ENCODE measurements at regions not wholly inside any gene's neighbourhood (a gene's known extent, or its start where the extent isn't known, plus 50 kb on each side); places are given as distances from the start of the nearest gene placed in this dataset.

- Histone ChIP-seq H3F3A (ENCODE audit: insufficient read depth) (no peaks in the 10 kb centered on the region), H3K9me3 (ENCODE audit: insufficient read depth, low read length) (no peaks in the 10 kb centered on the region), H3K27ac (ENCODE audit: low read depth, low read length) (no peak overlapping the region), H3K4me2 (ENCODE audit: low read depth, low read length, poor library complexity, severe bottlenecking) (no peak overlapping the region), H4K20me1 (ENCODE audit: low read depth, low read length) (no peaks in the 10 kb centered on the region), H3K9me2 (replicated peaks; ENCODE audit: insufficient read depth, low read length) (no peaks in the 10 kb centered on the region), H3K27me3 (ENCODE audit: low read length) (no peaks in the 10 kb centered on the region), H3K9ac (ENCODE audit: low read length) (no peak overlapping the region), H3K4me3 (ENCODE audit: insufficient read depth, low read length, poor library complexity, severe bottlenecking) (no peak overlapping the region), H2AFZ (ENCODE audit: low read depth, low read length, severe bottlenecking) (no peak overlapping the region), H3K79me2 (ENCODE audit: insufficient read depth, low read length) (no peaks in the 10 kb centered on the region), H3K36me3 (ENCODE audit: low read length) (no peaks in the 10 kb centered on the region)
- TF ChIP-seq CTCF (IDR thresholded peaks at IDR 0.05; ENCODE audit: insufficient read depth, low read length, poor library complexity, severe bottlenecking) (no peak), EZH2phosphoT487 (conservative IDR thresholded peaks at IDR 0.05; ENCODE audit: low read length) (no peak)
Observed at GRCh38 chr14:101372894-101373620, 188.2 kb upstream of the DIO3 start.

GRCh38 chr14:101373690-101374295 lies 187.5 kb upstream of the DIO3 start:
- TF ChIP-seq CTCF (IDR thresholded peaks at IDR 0.05; ENCODE audit: insufficient read depth, low read length, poor library complexity, severe bottlenecking) = no peak
- no peak for TF ChIP-seq EZH2phosphoT487 (conservative IDR thresholded peaks at IDR 0.05; ENCODE audit: low read length)
- no peaks in the 10 kb centered on the region for H3K9me3 ChIP-seq (ENCODE audit: insufficient read depth, low read length)
- no peaks in the 10 kb centered on the region for H3K27me3 ChIP-seq (ENCODE audit: low read length)
- no peaks in the 10 kb centered on the region for H3K9me2 ChIP-seq (replicated peaks; ENCODE audit: insufficient read depth, low read length)
- no peak overlapping the region for H3K4me2 ChIP-seq (ENCODE audit: low read depth, low read length, poor library complexity, severe bottlenecking)
- no peaks in the 10 kb centered on the region for H4K20me1 ChIP-seq (ENCODE audit: low read depth, low read length)
- H3K36me3 ChIP-seq (ENCODE audit: low read length) = no peaks in the 10 kb centered on the region
- no peak overlapping the region for H3K27ac ChIP-seq (ENCODE audit: low read depth, low read length)
- no peak overlapping the region for H2AFZ ChIP-seq (ENCODE audit: low read depth, low read length, severe bottlenecking)
- H3K79me2 ChIP-seq (ENCODE audit: insufficient read depth, low read length) = no peaks in the 10 kb centered on the region
- H3K9ac ChIP-seq (ENCODE audit: low read length) = no peak overlapping the region
- H3K4me3 ChIP-seq (ENCODE audit: insufficient read depth, low read length, poor library complexity, severe bottlenecking) = no peak overlapping the region
- no peaks in the 10 kb centered on the region for H3F3A ChIP-seq (ENCODE audit: insufficient read depth)

GRCh38 chr14:101374373-101375338 lies 186.6 kb upstream of the DIO3 start:
- Histone ChIP-seq H3K36me3 (ENCODE audit: low read length) (no peaks in the 10 kb centered on the region), H3K27me3 (ENCODE audit: low read length) (no peaks in the 10 kb centered on the region), H3K9me3 (ENCODE audit: insufficient read depth, low read length) (no peaks in the 10 kb centered on the region), H3K4me2 (ENCODE audit: low read depth, low read length, poor library complexity, severe bottlenecking) (no peak overlapping the region), H2AFZ (ENCODE audit: low read depth, low read length, severe bottlenecking) (no peak overlapping the region), H3K27ac (ENCODE audit: low read depth, low read length) (no peak overlapping the region), H3K9me2 (replicated peaks; ENCODE audit: insufficient read depth, low read length) (no peaks in the 10 kb centered on the region), H3K79me2 (ENCODE audit: insufficient read depth, low read length) (no peaks in the 10 kb centered on the region), H4K20me1 (ENCODE audit: low read depth, low read length) (no peaks in the 10 kb centered on the region), H3F3A (ENCODE audit: insufficient read depth) (no peaks in the 10 kb centered on the region), H3K4me3 (ENCODE audit: insufficient read depth, low read length, poor library complexity, severe bottlenecking) (no peak overlapping the region), H3K9ac (ENCODE audit: low read length) (no peak overlapping the region)
- TF ChIP-seq CTCF (IDR thresholded peaks at IDR 0.05; ENCODE audit: insufficient read depth, low read length, poor library complexity, severe bottlenecking) (no peak), EZH2phosphoT487 (conservative IDR thresholded peaks at IDR 0.05; ENCODE audit: low read length) (no peak)
